IMR-90 (cell line): ENCODE measurements at regions not wholly inside any gene's neighbourhood (a gene's known extent, or its start where the extent isn't known, plus 50 kb on each side); places are given as distances from the start of the nearest gene placed in this dataset.

Experiments used
- ATAC-seq: fragments of 200-7000 bp; cut with Tn5 transposase; 2 replicates; pipeline ENCODE4 v1.9.1; 2020; ENCODE audit warnings: low read depth, mild to moderate bottlenecking, moderate library complexity
- BruUV-seq: library from RNA; stranded (reverse); fragments of 400-500 nt; replicated peaks from 2 replicates; lab custom pipeline; 2021; lab: Mats Ljungman, UMichigan
- CTCF ChIA-PET: fragments of 300-600 bp; formaldehyde crosslinking; extraction: SDS; loops from one replicate; lab custom pipeline; 2021; ENCODE audit warnings: antibody characterized with exemption; lab: Yijun Ruan, JAX
- POLR2A ChIA-PET: fragments of 300-600 bp; sonication (Branson Sonifier 250); formaldehyde crosslinking; loops from one replicate; lab custom pipeline; 2022; ENCODE audit warnings: antibody characterized with exemption; ENCODE audit not compliant: unreplicated experiment; lab: Charles Lee
- DNase-seq: peaks from one replicate; pipeline ENCODE4 v3.0.0; 2013
- H2AFZ ChIP-seq: replicated peaks from 2 replicates; pipeline ENCODE3; 2013; ENCODE audit warnings: low read length, mild to moderate bottlenecking; ENCODE audit not compliant: poor library complexity
- H2AK5ac ChIP-seq: 2 replicates; pipeline ENCODE4 v1.6.1; 2013; ENCODE audit warnings: low read depth, low read length, inconsistent platforms
- H2AK9ac ChIP-seq: replicated peaks from 2 replicates; pipeline ENCODE3; 2013; ENCODE audit warnings: mild to moderate bottlenecking, low read depth, low read length, moderate library complexity; ENCODE audit not compliant: poor library complexity
- H2BK120ac ChIP-seq: 2 replicates; pipeline ENCODE4 v1.6.1; 2013; ENCODE audit warnings: low read depth, low read length, inconsistent platforms
- H2BK15ac ChIP-seq: 3 replicates; pipeline ENCODE4 v1.6.1; 2013; ENCODE audit warnings: low read depth, low read length, inconsistent platforms
- H2BK20ac ChIP-seq: 2 replicates; pipeline ENCODE4 v1.6.1; 2013; ENCODE audit warnings: low read depth, mild to moderate bottlenecking, inconsistent platforms, low read length, moderate library complexity
- H2BK5ac ChIP-seq: 2 replicates; pipeline ENCODE4 v1.6.1; 2013; ENCODE audit warnings: mild to moderate bottlenecking, low read depth, low read length, inconsistent platforms; ENCODE audit not compliant: poor library complexity, severe bottlenecking
- H3K14ac ChIP-seq: replicated peaks from 2 replicates; pipeline ENCODE4 v1.6.1; 2013; ENCODE audit warnings: low read depth, low read length, inconsistent platforms
- H3K18ac ChIP-seq: 2 replicates; pipeline ENCODE4 v1.6.1; 2013; ENCODE audit warnings: low read depth, low read length, control low read depth
- H3K23ac ChIP-seq: 2 replicates; pipeline ENCODE4 v1.6.1; 2013; ENCODE audit warnings: low read depth, low read length, inconsistent platforms
- H3K27ac ChIP-seq: 2 replicates; pipeline ENCODE4 v1.5.1; 2013; ENCODE audit warnings: mild to moderate bottlenecking, control low read depth, low read length; ENCODE audit not compliant: insufficient read depth
- H3K27me3 ChIP-seq: 2 replicates; pipeline ENCODE4 v1.6.1; 2013; ENCODE audit warnings: low read length; ENCODE audit not compliant: control insufficient read depth, insufficient read depth
- H3K36me3 ChIP-seq: 2 replicates; pipeline ENCODE4 v1.6.1; 2013; ENCODE audit warnings: low read length, mixed read lengths; ENCODE audit not compliant: control insufficient read depth, insufficient read depth
- H3K4ac ChIP-seq: 2 replicates; pipeline ENCODE4 v1.6.1; 2013; ENCODE audit warnings: low read depth, low read length, inconsistent platforms
- H3K4me1 ChIP-seq: 2 replicates; pipeline ENCODE4 v1.6.1; 2013; ENCODE audit warnings: low read length, mixed read lengths; ENCODE audit not compliant: control insufficient read depth, insufficient read depth
- H3K4me2 ChIP-seq: 2 replicates; pipeline ENCODE4 v1.6.1; 2013; ENCODE audit warnings: low read depth, mild to moderate bottlenecking, control low read depth, low read length, moderate library complexity
- H3K4me3 ChIP-seq: 2 replicates; pipeline ENCODE4 v1.5.1; 2013; ENCODE audit warnings: low read depth, mild to moderate bottlenecking, control low read depth, low read length, moderate library complexity; ENCODE audit not compliant: insufficient read depth
- H3K56ac ChIP-seq: 2 replicates; pipeline ENCODE4 v1.6.1; 2013; ENCODE audit warnings: low read length, inconsistent platforms; ENCODE audit not compliant: insufficient read depth; ENCODE audit errors: extremely low read depth
- H3K79me1 ChIP-seq, 2 experiments: 2 replicates each; pipeline ENCODE4 v1.6.1; 2013; ENCODE audit warnings: low read length in 2 of 2, inconsistent platforms in 1 of 2, low read depth in 1 of 2
- H3K9ac ChIP-seq: 2 replicates; pipeline ENCODE4 v1.6.1; 2013; ENCODE audit warnings: low read depth, low read length, control low read depth
- H3K9me1 ChIP-seq: 2 replicates; pipeline ENCODE4 v1.6.1; 2013; ENCODE audit warnings: low read length, inconsistent platforms; ENCODE audit not compliant: insufficient read depth
- H3K9me3 ChIP-seq: 2 replicates; pipeline ENCODE4 v1.6.1; 2013; ENCODE audit warnings: low read length; ENCODE audit not compliant: control insufficient read depth, insufficient read depth
- H4K20me1 ChIP-seq: 2 replicates; pipeline ENCODE4 v1.6.1; 2013; ENCODE audit warnings: low read length, inconsistent platforms; ENCODE audit not compliant: insufficient read depth
- H4K5ac ChIP-seq: 2 replicates; pipeline ENCODE4 v1.6.1; 2013; ENCODE audit warnings: mild to moderate bottlenecking, low read depth, low read length, control low read depth
- H4K8ac ChIP-seq, 2 experiments: 2 replicates each; pipeline ENCODE4 v1.6.1; 2013; ENCODE audit warnings: low read depth in 2 of 2, low read length in 2 of 2, control low read depth in 1 of 2, inconsistent platforms in 1 of 2
- H4K91ac ChIP-seq: 2 replicates; pipeline ENCODE4 v1.6.1; 2013; ENCODE audit warnings: low read depth, low read length, inconsistent platforms; ENCODE audit not compliant: insufficient read depth
- BHLHE40 ChIP-seq: fragments of 150-350 bp; IDR thresholded peaks from 2 replicates; pipeline ENCODE4 v1.6.1; 2016; ENCODE audit warnings: mild to moderate bottlenecking, low read depth, low read length
- CEBPB ChIP-seq: IDR thresholded peaks from 2 replicates; pipeline ENCODE4 v1.6.1; 2012; ENCODE audit warnings: low read depth, low read length, improper control_type of control experiment
- CHD1 ChIP-seq: IDR thresholded peaks from 2 replicates; pipeline ENCODE4 v1.6.1; 2012; ENCODE audit warnings: low read depth, low read length, improper control_type of control experiment
- CTCF ChIP-seq: conservative IDR thresholded peaks from 2 replicates; pipeline ENCODE4 v1.5.1; 2012; ENCODE audit warnings: mild to moderate bottlenecking, low read depth, low read length, improper control_type of control experiment
- FOS ChIP-seq: fragments of 150-350 bp; IDR thresholded peaks from 2 replicates; pipeline ENCODE4 v1.6.1; 2016; ENCODE audit warnings: low read depth, low read length
- MAFK ChIP-seq: IDR thresholded peaks from 2 replicates; pipeline ENCODE4 v1.6.1; 2012; ENCODE audit warnings: low read depth, low read length, improper control_type of control experiment
- MAZ ChIP-seq: IDR thresholded peaks from 2 replicates; pipeline ENCODE4 v1.6.1; 2012; ENCODE audit warnings: low read depth, mild to moderate bottlenecking, low read length, improper control_type of control experiment, moderate library complexity, borderline replicate concordance
- MXI1 ChIP-seq: IDR thresholded peaks from 2 replicates; pipeline ENCODE4 v1.6.1; 2012; ENCODE audit warnings: low read depth, mild to moderate bottlenecking, low read length, moderate library complexity, borderline replicate concordance
- NFE2L2 ChIP-seq: fragments of 150-350 bp; IDR thresholded peaks from 2 replicates; pipeline ENCODE4 v1.6.1; 2016; ENCODE audit warnings: low read depth, mild to moderate bottlenecking, low read length
- POLR2A ChIP-seq: IDR thresholded peaks from 2 replicates; pipeline ENCODE4 v1.6.1; 2012; ENCODE audit warnings: mild to moderate bottlenecking, low read depth, low read length
- RAD21 ChIP-seq: IDR thresholded peaks from 2 replicates; pipeline ENCODE4 v1.6.1; 2012; ENCODE audit warnings: low read length, improper control_type of control experiment
- RCOR1 ChIP-seq: IDR thresholded peaks from 2 replicates; pipeline ENCODE4 v1.6.1; 2012; ENCODE audit warnings: mild to moderate bottlenecking, low read length, improper control_type of control experiment; ENCODE audit not compliant: insufficient replicate concordance
- RFX5 ChIP-seq: IDR thresholded peaks from 2 replicates; pipeline ENCODE4 v1.8.0; 2012; ENCODE audit warnings: low read depth, mild to moderate bottlenecking, low read length, moderate library complexity
- SMC3 ChIP-seq: fragments of 150-350 bp; IDR thresholded peaks from 2 replicates; pipeline ENCODE4 v1.6.1; 2016; ENCODE audit warnings: low read depth, mild to moderate bottlenecking, antibody characterized with exemption, low read length, moderate library complexity
- WGBS, 2 experiments: methylation state at CpG; one replicate each; pipeline versions ENCODE4 v1.1.5 to v1.1.7; 2013; ENCODE audit warnings: missing lambda C conversion rate in 2 of 2; ENCODE audit not compliant: insufficient read length in 1 of 2; ENCODE audit errors: extremely low coverage in 2 of 2; 5-methylcytosine and 5-hydroxymethylcytosine counted together
- dilution Hi-C: fragments of 300-500 bp; cut with HindIII; formaldehyde crosslinking; loops from one replicate; pipeline ENCODE4 v1.14.3; 2018; ENCODE audit warnings: low sequenced_read_pairs; ENCODE audit not compliant: unreplicated experiment
- in situ Hi-C: fragments of 300-500 bp; cut with MboI; formaldehyde crosslinking; loops from 3 replicates; pipeline ENCODE4 v1.14.3; 2019; ENCODE audit warnings: low sequenced_read_pairs, inconsistent platforms, mixed read lengths
- intact Hi-C: fragments of 100-400 bp; cut with micrococcal nuclease; formaldehyde crosslinking; loops from 2 replicates; pipeline ENCODE4 v1.10.0; 2022
- TF ChIP-seq, protein P1 (sequence below): fragments of 150-350 bp; IDR thresholded peaks from 2 replicates; pipeline ENCODE4 v1.6.1; 2017; ENCODE audit warnings: mild to moderate bottlenecking, antibody characterized with exemption, low read length, low read depth
- TF ChIP-seq, protein P2 (sequence below): fragments of 150-350 bp; IDR thresholded peaks from 2 replicates; pipeline ENCODE4 v1.6.1; 2016; ENCODE audit warnings: low read depth, mild to moderate bottlenecking, low read length, moderate library complexity, borderline replicate concordance

DNA sequence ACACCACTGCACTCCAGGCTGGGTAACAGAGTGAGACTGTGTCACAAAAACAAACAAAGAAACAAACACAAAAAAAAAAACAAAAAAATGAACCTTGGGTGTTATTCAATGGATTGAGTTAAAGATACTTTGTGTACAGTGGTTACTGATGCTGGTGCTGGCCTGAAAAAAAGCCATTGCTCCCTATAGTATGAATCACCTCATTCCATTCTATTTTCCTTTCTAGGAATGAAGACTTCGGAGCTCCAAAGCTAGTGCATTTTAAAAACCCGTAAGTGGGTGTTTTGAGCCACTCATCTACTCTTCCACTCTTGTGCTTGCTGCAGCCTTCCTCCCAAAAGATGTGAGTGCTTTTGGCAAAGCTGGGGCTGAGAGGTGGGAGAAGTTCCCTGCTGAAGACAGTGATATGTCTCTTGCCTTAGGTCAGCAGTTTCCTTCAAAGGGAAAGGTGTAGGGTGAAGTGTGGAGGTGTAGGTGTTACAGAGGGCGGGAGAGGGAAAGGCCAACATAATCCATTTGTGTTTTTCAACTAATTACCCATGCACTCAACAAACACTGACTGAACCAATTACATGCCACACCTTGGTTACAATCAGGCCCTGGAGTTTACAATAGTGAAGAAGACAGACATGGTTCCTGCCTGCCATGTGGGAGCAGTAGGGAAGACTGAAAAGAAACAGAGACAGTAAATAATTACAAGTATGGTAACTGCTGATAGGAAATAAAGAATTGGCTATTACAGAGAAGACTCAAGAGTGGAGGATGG, 55.0 kb upstream of the SERBP1 start:
- no peak overlapping the region for H4K5ac ChIP-seq
- H4K91ac ChIP-seq, result no peak overlapping the region
- peaks cover 16% of the 10 kb centered on the region for H3K27me3 ChIP-seq
- intact Hi-C loops, result no loop called here
- no peak overlapping the region for H2BK5ac ChIP-seq
- H2AFZ ChIP-seq, result no peak overlapping the region
- ATAC-seq (no peak), DNase-seq (no peak)
- H2AK5ac ChIP-seq, result no peak overlapping the region
- no peak overlapping the region for H2BK15ac ChIP-seq
- CTCF ChIA-PET, result no interaction called here
- H3K18ac ChIP-seq, result no peak overlapping the region
- no TSS peak for BruUV-seq
- H3K4ac ChIP-seq, result no peak overlapping the region
- no peak overlapping the region for H3K4me3 ChIP-seq
- dilution Hi-C loops, result no loop called here
- in situ Hi-C loops, result loop anchor here (25.0 kb wide), 1 partner anchor 723 kb away; the partner anchor contains the start of gene DYNLT5
- no peaks in the 10 kb centered on the region for H3K9me1 ChIP-seq
- no peak overlapping the region for H4K8ac ChIP-seq
- no peaks in the 10 kb centered on the region for H3K36me3 ChIP-seq
- no peaks in the 10 kb centered on the region for H3K9me3 ChIP-seq
- H2AK9ac ChIP-seq, result no peak overlapping the region
- H4K20me1 ChIP-seq, result no peaks in the 10 kb centered on the region
- TF ChIP-seq CEBPB, result no peak
- no peak for TF ChIP-seq RFX5
- no peak for TF ChIP-seq NFE2L2
- no peak for TF ChIP-seq FOS
- TF ChIP-seq CHD1, result no peak
- TF ChIP-seq MAFK, result no peak
- TF ChIP-seq, protein P1, sequence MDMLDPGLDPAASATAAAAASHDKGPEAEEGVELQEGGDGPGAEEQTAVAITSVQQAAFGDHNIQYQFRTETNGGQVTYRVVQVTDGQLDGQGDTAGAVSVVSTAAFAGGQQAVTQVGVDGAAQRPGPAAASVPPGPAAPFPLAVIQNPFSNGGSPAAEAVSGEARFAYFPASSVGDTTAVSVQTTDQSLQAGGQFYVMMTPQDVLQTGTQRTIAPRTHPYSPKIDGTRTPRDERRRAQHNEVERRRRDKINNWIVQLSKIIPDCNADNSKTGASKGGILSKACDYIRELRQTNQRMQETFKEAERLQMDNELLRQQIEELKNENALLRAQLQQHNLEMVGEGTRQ, result no peak
- no peak for TF ChIP-seq RCOR1
- TF ChIP-seq CTCF, result no peak
- TF ChIP-seq BHLHE40, result no peak
- no peak for TF ChIP-seq RAD21
- no peak for TF ChIP-seq MXI1
- TF ChIP-seq POLR2A, result no peak
- TF ChIP-seq, protein P2, sequence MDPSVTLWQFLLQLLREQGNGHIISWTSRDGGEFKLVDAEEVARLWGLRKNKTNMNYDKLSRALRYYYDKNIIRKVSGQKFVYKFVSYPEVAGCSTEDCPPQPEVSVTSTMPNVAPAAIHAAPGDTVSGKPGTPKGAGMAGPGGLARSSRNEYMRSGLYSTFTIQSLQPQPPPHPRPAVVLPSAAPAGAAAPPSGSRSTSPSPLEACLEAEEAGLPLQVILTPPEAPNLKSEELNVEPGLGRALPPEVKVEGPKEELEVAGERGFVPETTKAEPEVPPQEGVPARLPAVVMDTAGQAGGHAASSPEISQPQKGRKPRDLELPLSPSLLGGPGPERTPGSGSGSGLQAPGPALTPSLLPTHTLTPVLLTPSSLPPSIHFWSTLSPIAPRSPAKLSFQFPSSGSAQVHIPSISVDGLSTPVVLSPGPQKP, result no peak
- TF ChIP-seq MAZ, result no peak
- no peak for TF ChIP-seq SMC3
- no peak overlapping the region for H3K9ac ChIP-seq
- H3K4me1 ChIP-seq, result no peaks in the 10 kb centered on the region
- H3K56ac ChIP-seq, result no peak overlapping the region
- no peak overlapping the region for H3K27ac ChIP-seq
- H2BK20ac ChIP-seq, result no peak overlapping the region
- H3K79me1 ChIP-seq, result no peaks in the 10 kb centered on the region
- POLR2A ChIA-PET, result no interaction called here
- no CpG with 5 or more reads among the region's 3 CpGs for WGBS, 2 experiments
- H3K14ac ChIP-seq, result no peak overlapping the region
- no peak overlapping the region for H3K23ac ChIP-seq
- H3K4me2 ChIP-seq, result no peak overlapping the region
- H2BK120ac ChIP-seq, result no peak overlapping the region
